Dendritic cell treated with granulocyte-macrophage colony-stimulating factor and Interleukin-4, amounts not matched to agents 40 ng/mL and 50 ng/mL, for 4 days (primary cell): ENCODE measurements at regions not wholly inside any gene's neighbourhood (a gene's known extent, or its start where the extent isn't known, plus 50 kb on each side); places are given as distances from the start of the nearest gene placed in this dataset.
A peak's percentile ranks its signal among the peaks of the same experiment; 100 is the strongest.

ENCODE experiments used
- H3K27ac Mint-ChIP-seq: one replicate; pipeline ENCODE4 v1.8.0; 2022; ENCODE audit warnings: mild to moderate bottlenecking, mixed read lengths
- H3K27me3 Mint-ChIP-seq: one replicate; pipeline ENCODE4 v1.8.0; 2022; ENCODE audit warnings: mild to moderate bottlenecking, mixed read lengths
- H3K36me3 Mint-ChIP-seq: one replicate; pipeline ENCODE4 v1.8.0; 2022; ENCODE audit warnings: low read depth, mixed read lengths
- H3K4me1 Mint-ChIP-seq: one replicate; pipeline ENCODE4 v1.8.0; 2022; ENCODE audit warnings: low read depth, mixed read lengths
- H3K4me3 Mint-ChIP-seq: one replicate; pipeline ENCODE4 v1.8.0; 2022; ENCODE audit warnings: mild to moderate bottlenecking, moderate library complexity, mixed read lengths
- H3K9me3 Mint-ChIP-seq: one replicate; pipeline ENCODE4 v1.8.0; 2022; ENCODE audit warnings: mixed read lengths
- intact Hi-C: fragments of 100-400 bp; cut with micrococcal nuclease; formaldehyde crosslinking; loops from one replicate; pipeline ENCODE4 v1.15.0; 2022

- peaks cover 10% of the 10 kb centered on the region for H3K27me3 Mint-ChIP-seq
- intact Hi-C loops: no loop called here
Measured at GRCh38 chr2:38192976-38193375, 117.0 kb upstream of the CYP1B1 start.

GRCh38 chr2:38192046-38192445 is 116.1 kb upstream of the CYP1B1 start:
- intact Hi-C loops: no loop called here
- H3K9me3 Mint-ChIP-seq: peaks cover 9% of the 10 kb centered on the region
- H3K27ac Mint-ChIP-seq: no peak overlapping the region
- H3K4me3 Mint-ChIP-seq: no peak overlapping the region
- peaks cover 8% of the 10 kb centered on the region for H3K27me3 Mint-ChIP-seq
- H3K4me1 Mint-ChIP-seq: peaks cover 43% of the 10 kb centered on the region
- no peaks in the 10 kb centered on the region for H3K36me3 Mint-ChIP-seq

More at GRCh38 chr2:38192976-38193375, 117.0 kb upstream of the CYP1B1 start:
- Mint-ChIP-seq H3K9me3 (peaks cover 9% of the 10 kb centered on the region), H3K36me3 (no peaks in the 10 kb centered on the region), H3K4me3 (no peak overlapping the region), H3K27ac (no peak overlapping the region), H3K4me1 (peaks cover 43% of the 10 kb centered on the region)

DNA sequence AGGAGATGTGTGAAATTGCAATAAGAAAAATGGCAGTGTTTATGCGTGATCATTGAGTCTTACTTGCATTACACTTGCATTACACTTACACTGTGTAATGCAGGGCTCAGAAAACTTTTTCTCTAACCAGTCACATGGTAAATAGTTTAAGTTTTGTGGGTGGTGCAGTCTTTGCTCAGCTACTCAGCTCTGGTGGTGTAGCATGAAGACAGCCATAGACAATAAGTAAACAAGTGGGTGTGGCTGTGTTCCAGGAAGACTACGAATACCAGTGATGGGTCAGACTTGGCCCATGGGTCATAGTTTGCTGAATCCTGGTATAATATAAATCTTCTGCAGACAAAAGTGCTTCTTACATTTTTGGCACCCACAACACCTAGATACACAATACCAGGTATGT is 115.6 kb upstream of the CYP1B1 start:
- Mint-ChIP-seq H3K36me3 (no peaks in the 10 kb centered on the region), H3K27ac (no peak overlapping the region), H3K27me3 (peaks cover 4% of the 10 kb centered on the region), H3K4me3 (no peak overlapping the region), H3K9me3 (peaks cover 9% of the 10 kb centered on the region), H3K4me1 (peaks cover 43% of the 10 kb centered on the region)
- intact Hi-C loops: no loop called here

- Mint-ChIP-seq H3K27ac (no peak overlapping the region), H3K4me3 (no peak overlapping the region), H3K27me3 (peaks cover 3% of the 10 kb centered on the region), H3K36me3 (no peaks in the 10 kb centered on the region), H3K4me1 (peaks cover 48% of the 10 kb centered on the region), H3K9me3 (peaks cover 9% of the 10 kb centered on the region)
- intact Hi-C loops: no loop called here
Measured at GRCh38 chr2:38190542-38191218, 114.7 kb upstream of the CYP1B1 start.

DNA sequence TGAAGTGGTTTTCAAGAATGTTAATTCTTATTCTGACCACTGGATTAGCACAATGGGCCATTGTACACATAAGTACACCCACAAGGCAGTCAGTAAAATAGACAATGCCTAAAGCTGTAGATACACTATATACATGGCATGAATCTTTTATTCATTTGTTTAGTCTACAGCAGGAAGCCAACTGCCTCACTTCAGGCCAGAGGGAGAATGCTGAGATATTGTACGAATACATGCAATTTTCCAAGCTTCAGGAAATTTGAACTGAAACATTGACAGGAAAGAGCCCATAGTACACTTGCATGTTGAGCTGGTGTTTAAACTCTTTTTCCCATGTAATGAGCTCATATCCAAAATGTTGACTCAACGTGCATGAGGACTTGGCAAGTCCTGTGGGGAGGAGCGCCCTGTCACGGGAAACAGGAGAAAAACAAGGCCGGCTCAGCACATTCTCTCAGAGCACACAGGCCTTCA is 111.6 kb upstream of the CYP1B1 start:
- intact Hi-C loops: no loop called here
- H3K4me1 Mint-ChIP-seq: peaks cover 43% of the 10 kb centered on the region
- no peak overlapping the region for H3K27ac Mint-ChIP-seq
- peaks cover 3% of the 10 kb centered on the region for H3K27me3 Mint-ChIP-seq
- peaks cover 16% of the 10 kb centered on the region for H3K9me3 Mint-ChIP-seq
- no peak overlapping the region for H3K4me3 Mint-ChIP-seq
- no peaks in the 10 kb centered on the region for H3K36me3 Mint-ChIP-seq

DNA sequence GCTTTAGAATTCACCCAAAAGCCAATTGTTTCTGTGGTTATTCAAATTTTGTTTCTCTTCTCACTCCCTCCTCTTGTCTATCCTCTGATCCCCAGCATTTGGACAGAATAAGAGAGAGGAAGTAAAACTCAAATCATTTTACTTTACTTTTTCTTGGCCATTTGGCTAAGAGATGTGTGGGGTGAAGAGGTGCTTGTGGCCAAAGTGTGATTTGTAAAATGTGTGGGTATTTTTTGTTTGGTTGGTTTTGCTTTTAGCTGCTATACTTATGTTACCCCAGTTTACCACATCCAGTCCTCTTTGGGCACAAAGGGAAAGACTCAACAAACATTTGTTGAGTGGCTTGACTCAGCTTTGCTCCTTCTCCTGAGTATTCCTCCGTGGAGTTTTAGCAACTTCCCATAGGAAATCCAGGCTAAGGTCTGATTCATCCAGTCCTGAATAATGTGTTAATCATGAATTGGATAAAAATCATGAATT is 109.1 kb upstream of the CYP1B1 start:
- Mint-ChIP-seq H3K4me1 (peaks cover 24% of the 10 kb centered on the region), H3K27ac (no peak overlapping the region), H3K9me3 (peaks cover 7% of the 10 kb centered on the region), H3K4me3 (no peak overlapping the region), H3K27me3 (peaks cover 3% of the 10 kb centered on the region), H3K36me3 (no peaks in the 10 kb centered on the region)
- intact Hi-C loops: no loop called here

GRCh38 chr2:38182492-38183003 is 106.6 kb upstream of the CYP1B1 start:
- H3K36me3 Mint-ChIP-seq: no peaks in the 10 kb centered on the region
- no peaks in the 10 kb centered on the region for H3K27me3 Mint-ChIP-seq
- peaks cover 7% of the 10 kb centered on the region for H3K9me3 Mint-ChIP-seq
- no peak overlapping the region for H3K4me3 Mint-ChIP-seq
- intact Hi-C loops: no loop called here
- H3K27ac Mint-ChIP-seq: no peak overlapping the region
- peaks cover 40% of the 10 kb centered on the region for H3K4me1 Mint-ChIP-seq

DNA sequence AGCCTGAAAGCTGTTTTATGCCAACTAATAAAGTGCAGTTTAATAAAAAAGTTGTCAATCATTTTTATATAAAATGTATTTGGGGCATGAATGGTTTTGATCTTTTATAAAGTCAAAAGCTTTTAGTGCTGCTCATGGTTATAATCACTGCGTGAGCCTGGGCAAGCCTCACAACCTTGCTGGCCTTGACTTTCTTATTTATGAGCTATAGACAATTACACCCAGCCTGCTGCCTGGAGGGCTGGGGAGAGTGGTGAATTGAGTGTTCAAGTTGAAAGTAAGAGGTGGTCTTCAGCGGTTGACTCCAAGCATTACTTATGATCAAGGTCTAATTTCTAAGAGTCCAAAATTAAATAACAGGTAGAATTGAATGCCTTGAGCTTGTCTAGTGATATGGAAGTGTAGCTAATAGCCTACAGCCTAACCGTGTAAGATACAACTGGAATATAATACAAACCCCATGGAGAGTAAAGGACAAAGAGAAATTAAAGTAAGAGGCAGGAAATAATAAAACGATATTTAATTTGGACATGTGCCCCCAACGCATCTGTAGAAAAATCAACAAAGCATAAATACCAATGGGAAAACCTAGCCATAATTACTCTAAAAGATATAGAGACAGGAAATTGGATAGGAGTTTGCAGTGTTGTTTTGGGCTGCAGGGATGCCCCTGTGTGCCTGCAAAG is 106.0 kb upstream of the CYP1B1 start:
- intact Hi-C loops: no loop called here
- H3K27me3 Mint-ChIP-seq: no peaks in the 10 kb centered on the region
- H3K4me3 Mint-ChIP-seq: no peak overlapping the region
- H3K27ac Mint-ChIP-seq: no peak overlapping the region
- H3K4me1 Mint-ChIP-seq: peaks cover 44% of the 10 kb centered on the region
- H3K9me3 Mint-ChIP-seq: peaks cover 7% of the 10 kb centered on the region
- no peaks in the 10 kb centered on the region for H3K36me3 Mint-ChIP-seq

DNA sequence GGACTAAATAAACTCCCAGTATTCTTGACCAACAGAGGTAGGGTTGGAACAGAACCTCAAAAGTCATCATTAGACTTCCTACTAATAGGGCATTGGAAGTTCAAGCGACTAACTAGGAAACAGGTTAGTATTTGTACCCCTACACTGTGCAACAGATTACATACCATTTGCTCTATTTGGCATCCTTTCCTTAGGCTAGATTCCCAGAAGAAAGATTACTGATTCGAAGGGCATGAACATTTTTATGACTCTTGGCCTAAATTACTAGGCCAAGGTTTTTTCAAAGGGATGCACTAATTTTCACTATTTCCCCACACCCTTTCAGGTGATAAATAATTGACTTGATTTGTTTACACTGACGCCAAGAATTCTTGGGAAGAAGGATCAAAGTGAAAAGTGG is 104.8 kb upstream of the CYP1B1 start:
- Mint-ChIP-seq H3K4me3 (no peak overlapping the region), H3K4me1 (peaks cover 50% of the 10 kb centered on the region), H3K9me3 (peaks cover 7% of the 10 kb centered on the region), H3K27ac (no peak overlapping the region), H3K36me3 (no peaks in the 10 kb centered on the region), H3K27me3 (no peaks in the 10 kb centered on the region)
- intact Hi-C loops: no loop called here

DNA sequence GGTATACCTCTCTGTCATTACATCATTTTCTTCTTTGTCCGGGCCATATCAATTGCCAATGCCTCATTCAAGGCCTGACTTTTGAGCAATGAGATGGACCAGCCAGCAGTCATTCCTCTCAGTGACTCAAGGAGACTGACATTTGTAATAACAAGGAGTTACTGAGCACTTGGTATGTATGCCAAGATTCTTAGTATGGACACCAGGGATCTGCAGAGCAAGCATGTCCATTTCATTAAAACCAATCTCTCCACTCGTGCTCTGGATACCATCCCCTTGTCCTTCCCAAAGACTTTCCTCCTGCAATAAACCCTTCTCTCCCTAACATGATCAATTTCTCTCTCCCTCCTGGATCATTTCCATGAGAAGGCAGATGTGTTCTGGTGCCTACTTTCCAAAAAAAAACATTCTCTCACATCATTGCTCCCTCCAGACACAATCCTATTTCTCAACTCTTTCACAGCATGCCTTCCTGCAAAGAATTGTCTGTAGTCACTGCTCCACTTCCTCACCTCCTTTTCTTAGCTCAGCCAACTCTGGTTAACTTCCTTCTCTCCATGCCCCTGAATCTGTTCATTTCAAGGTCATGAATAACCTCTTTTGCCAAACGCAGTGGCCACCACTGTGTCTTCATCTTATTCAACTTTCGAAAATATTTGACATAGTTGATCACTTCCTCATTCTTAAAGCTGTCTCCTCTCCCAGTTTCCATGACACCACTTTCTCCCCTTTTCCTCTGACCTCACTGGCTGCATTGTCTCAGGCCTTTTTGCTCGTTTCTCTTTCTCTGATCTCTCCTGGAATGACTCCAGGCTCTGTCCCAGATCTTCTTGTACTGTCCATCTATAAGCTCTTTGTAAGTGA is 102.8 kb upstream of the CYP1B1 start:
- H3K9me3 Mint-ChIP-seq: no peaks in the 10 kb centered on the region
- no peaks in the 10 kb centered on the region for H3K36me3 Mint-ChIP-seq
- H3K27ac Mint-ChIP-seq: peak overlapping the region; percentile 71
- no peaks in the 10 kb centered on the region for H3K27me3 Mint-ChIP-seq
- peak overlapping the region; percentile 10 for H3K4me3 Mint-ChIP-seq
- peaks cover 50% of the 10 kb centered on the region for H3K4me1 Mint-ChIP-seq
- intact Hi-C loops: loop anchor here (2.0 kb wide), 1 partner anchor 50 kb away; no protein-coding TSS in a partner anchor

- Mint-ChIP-seq H3K27me3 (no peaks in the 10 kb centered on the region), H3K9me3 (no peaks in the 10 kb centered on the region), H3K4me3 (no peak overlapping the region), H3K4me1 (peaks cover 51% of the 10 kb centered on the region), H3K36me3 (no peaks in the 10 kb centered on the region), H3K27ac (peak overlapping the region; percentile 71)
- intact Hi-C loops: loop anchor here (2.0 kb wide), 1 partner anchor 49 kb away; no protein-coding TSS in a partner anchor
Measured at GRCh38 chr2:38178119-38178518, 102.2 kb upstream of the CYP1B1 start.

GRCh38 chr2:38176619-38177021 is 100.7 kb upstream of the CYP1B1 start:
- peaks cover 8% of the 10 kb centered on the region for H3K36me3 Mint-ChIP-seq
- H3K27ac Mint-ChIP-seq: no peak overlapping the region
- H3K9me3 Mint-ChIP-seq: no peaks in the 10 kb centered on the region
- no peaks in the 10 kb centered on the region for H3K27me3 Mint-ChIP-seq
- H3K4me3 Mint-ChIP-seq: no peak overlapping the region
- peaks cover 59% of the 10 kb centered on the region for H3K4me1 Mint-ChIP-seq
- intact Hi-C loops: no loop called here

DNA sequence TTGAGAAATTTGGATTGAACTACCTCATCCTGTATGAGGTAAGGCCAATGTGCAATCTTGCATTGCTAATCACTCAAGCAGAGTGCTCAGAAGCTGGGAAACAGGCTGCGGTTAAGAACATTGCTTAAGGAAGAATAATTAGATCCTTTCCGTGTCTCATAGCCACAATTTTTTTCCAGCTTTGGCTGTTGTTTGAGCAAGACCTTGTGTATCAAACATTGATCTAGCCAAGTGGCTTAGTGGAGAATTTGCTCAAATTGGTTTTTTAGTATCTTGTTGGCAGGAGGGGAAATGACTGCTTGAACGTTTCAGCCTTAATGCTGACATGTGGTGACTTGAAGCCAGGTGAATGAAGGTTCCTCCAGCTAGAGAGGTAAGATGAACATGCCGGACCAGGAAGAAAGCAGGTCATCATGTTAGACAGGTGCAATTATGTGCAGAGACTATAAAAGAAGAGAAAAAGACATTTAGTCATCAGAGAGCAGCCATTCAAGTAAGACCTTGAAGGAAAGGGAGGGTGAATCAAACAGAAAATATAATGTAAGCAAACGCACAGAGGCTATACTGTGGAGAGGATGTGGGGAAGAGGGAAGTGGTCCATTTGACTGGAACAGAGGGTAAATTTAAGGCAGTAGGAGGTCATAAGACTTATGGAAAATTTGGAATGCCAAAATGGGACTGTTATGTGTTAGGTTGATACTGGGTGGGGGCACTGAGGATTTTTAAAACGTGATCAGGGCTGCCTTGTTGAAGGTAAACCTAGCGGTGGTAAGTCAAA is 98.9 kb upstream of the CYP1B1 start:
- Mint-ChIP-seq H3K4me3 (no peak overlapping the region), H3K4me1 (peaks cover 65% of the 10 kb centered on the region), H3K27me3 (no peaks in the 10 kb centered on the region), H3K9me3 (no peaks in the 10 kb centered on the region), H3K27ac (peak overlapping the region; percentile 60), H3K36me3 (peaks cover 8% of the 10 kb centered on the region)
- intact Hi-C loops: no loop called here
